OCI-LY7 (cell line): ENCODE measurements at regions not wholly inside any gene's neighbourhood (a gene's known extent, or its start where the extent isn't known, plus 50 kb on each side); places are given as distances from the start of the nearest gene placed in this dataset.

Experiments
- CTCF ChIP-seq: fragments of 200-600 bp; sonication (generic); conservative IDR thresholded peaks from 2 replicates; pipeline ENCODE4 v1.5.1; 2014; ENCODE audit warnings: mild to moderate bottlenecking, antibody characterized with exemption, low read length, moderate library complexity, mixed read lengths
- EZH2phosphoT487 ChIP-seq: fragments of 200-600 bp; sonication (generic); IDR thresholded peaks from 2 replicates; pipeline ENCODE4 v1.6.1; 2018; ENCODE audit warnings: low read depth, borderline replicate concordance, mild to moderate bottlenecking, mixed run types, antibody characterized with exemption, low read length, moderate library complexity, mixed read lengths

- TF ChIP-seq CTCF (0 out of 2 replicates have a peak, but pooled peaks have one; percentile 28), EZH2phosphoT487 (no peak)
These were observed 126.1 kb upstream of the EFNA5 start for GRCh38 chr5:107796797-107797196.
